HepG2 (cell line): ENCODE measurements at regions not wholly inside any gene's neighbourhood (a gene's known extent, or its start where the extent isn't known, plus 50 kb on each side); places are given as distances from the start of the nearest gene placed in this dataset.

Experiments
- BHLHE40 ChIP-seq: IDR thresholded peaks from 2 replicates; pipeline ENCODE4 v1.6.1; 2011; ENCODE audit warnings: low read length, improper control_type of control experiment
- GATAD1 ChIP-seq: IDR thresholded peaks from 2 replicates; pipeline ENCODE4 v1.6.1; 2016; ENCODE audit warnings: missing genetic modification reagents, missing compliant biosample characterization
- MLLT10 ChIP-seq: sonication (generic); formaldehyde crosslinking; IDR thresholded peaks from 2 replicates; pipeline ENCODE4 v1.4.0; 2020; ENCODE audit warnings: missing genetic modification reagents
- NCOR1 ChIP-seq: fragments of 200-600 bp; sonication (generic); IDR thresholded peaks from 2 replicates; pipeline ENCODE4 v1.7.0; 2017; ENCODE audit warnings: antibody characterized with exemption, low read length, borderline replicate concordance
- NFYC ChIP-seq: IDR thresholded peaks from 2 replicates; pipeline ENCODE4 v1.6.1; 2016; ENCODE audit warnings: missing genetic modification reagents, missing compliant biosample characterization
- SMAD1 ChIP-seq: sonication (generic); formaldehyde crosslinking; IDR thresholded peaks from 2 replicates; pipeline ENCODE4 v1.4.0; 2020; ENCODE audit warnings: missing genetic modification reagents, low read depth, mild to moderate bottlenecking, borderline replicate concordance
- SMAD3 ChIP-seq: sonication (generic); formaldehyde crosslinking; IDR thresholded peaks from 2 replicates; pipeline ENCODE4 v1.4.0; 2020; ENCODE audit warnings: missing genetic modification reagents
- SMC3 ChIP-seq: IDR thresholded peaks from 2 replicates; pipeline ENCODE4 v1.6.1; 2011; ENCODE audit warnings: low read length, improper control_type of control experiment
- THYN1 ChIP-seq: sonication (generic); formaldehyde crosslinking; IDR thresholded peaks from 2 replicates; pipeline ENCODE4 v1.8.1; 2023; ENCODE audit warnings: low read depth, mild to moderate bottlenecking, moderate library complexity, missing genetic modification reagents, borderline replicate concordance
- ZFY ChIP-seq: sonication (generic); formaldehyde crosslinking; IDR thresholded peaks from 2 replicates; pipeline ENCODE4 v1.4.0; 2020; ENCODE audit warnings: missing genetic modification reagents
- ZNF230 ChIP-seq: sonication (generic); formaldehyde crosslinking; IDR thresholded peaks from 2 replicates; pipeline ENCODE4 v1.4.0; 2020; ENCODE audit warnings: mild to moderate bottlenecking, missing genetic modification reagents
- ZNF460 ChIP-seq: sonication (generic); formaldehyde crosslinking; IDR thresholded peaks from 2 replicates; pipeline ENCODE4 v1.5.1; 2020; ENCODE audit warnings: missing genetic modification reagents, mild to moderate bottlenecking, borderline replicate concordance
- ZNF660 ChIP-seq: sonication (generic); formaldehyde crosslinking; IDR thresholded peaks from 2 replicates; pipeline ENCODE4 v1.5.1; 2020; ENCODE audit warnings: mild to moderate bottlenecking, low read depth, missing genetic modification reagents, borderline replicate concordance
- ZSCAN12 ChIP-seq: sonication (generic); formaldehyde crosslinking; IDR thresholded peaks from 2 replicates; pipeline ENCODE4 v1.9.0; 2021; ENCODE audit warnings: mild to moderate bottlenecking, missing genetic modification reagents
- TF ChIP-seq, protein P1 (sequence below): sonication (generic); formaldehyde crosslinking; IDR thresholded peaks from 2 replicates; pipeline ENCODE4 v1.5.0; 2020; ENCODE audit warnings: mild to moderate bottlenecking, missing genetic modification reagents, borderline replicate concordance
- TF ChIP-seq, protein P2 (sequence below): sonication (generic); formaldehyde crosslinking; IDR thresholded peaks from 2 replicates; pipeline ENCODE4 v1.5.0; 2020; ENCODE audit warnings: mild to moderate bottlenecking, missing genetic modification reagents, borderline replicate concordance

GRCh38 chr1:121522061-121522759 lies 337.4 kb downstream of the SRGAP2C start (continued):
- TF ChIP-seq, protein P1, sequence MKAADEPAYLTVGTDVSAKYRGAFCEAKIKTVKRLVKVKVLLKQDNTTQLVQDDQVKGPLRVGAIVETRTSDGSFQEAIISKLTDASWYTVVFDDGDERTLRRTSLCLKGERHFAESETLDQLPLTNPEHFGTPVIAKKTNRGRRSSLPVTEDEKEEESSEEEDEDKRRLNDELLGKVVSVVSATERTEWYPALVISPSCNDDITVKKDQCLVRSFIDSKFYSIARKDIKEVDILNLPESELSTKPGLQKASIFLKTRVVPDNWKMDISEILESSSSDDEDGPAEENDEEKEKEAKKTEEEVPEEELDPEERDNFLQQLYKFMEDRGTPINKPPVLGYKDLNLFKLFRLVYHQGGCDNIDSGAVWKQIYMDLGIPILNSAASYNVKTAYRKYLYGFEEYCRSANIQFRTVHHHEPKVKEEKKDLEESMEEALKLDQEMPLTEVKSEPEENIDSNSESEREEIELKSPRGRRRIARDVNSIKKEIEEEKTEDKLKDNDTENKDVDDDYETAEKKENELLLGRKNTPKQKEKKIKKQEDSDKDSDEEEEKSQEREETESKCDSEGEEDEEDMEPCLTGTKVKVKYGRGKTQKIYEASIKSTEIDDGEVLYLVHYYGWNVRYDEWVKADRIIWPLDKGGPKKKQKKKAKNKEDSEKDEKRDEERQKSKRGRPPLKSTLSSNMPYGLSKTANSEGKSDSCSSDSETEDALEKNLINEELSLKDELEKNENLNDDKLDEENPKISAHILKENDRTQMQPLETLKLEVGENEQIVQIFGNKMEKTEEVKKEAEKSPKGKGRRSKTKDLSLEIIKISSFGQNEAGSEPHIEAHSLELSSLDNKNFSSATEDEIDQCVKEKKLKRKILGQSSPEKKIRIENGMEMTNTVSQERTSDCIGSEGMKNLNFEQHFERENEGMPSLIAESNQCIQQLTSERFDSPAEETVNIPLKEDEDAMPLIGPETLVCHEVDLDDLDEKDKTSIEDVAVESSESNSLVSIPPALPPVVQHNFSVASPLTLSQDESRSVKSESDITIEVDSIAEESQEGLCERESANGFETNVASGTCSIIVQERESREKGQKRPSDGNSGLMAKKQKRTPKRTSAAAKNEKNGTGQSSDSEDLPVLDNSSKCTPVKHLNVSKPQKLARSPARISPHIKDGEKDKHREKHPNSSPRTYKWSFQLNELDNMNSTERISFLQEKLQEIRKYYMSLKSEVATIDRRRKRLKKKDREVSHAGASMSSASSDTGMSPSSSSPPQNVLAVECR: peak; percentile 41; the same call in 1 of the 2 replicates
- no peak for TF ChIP-seq ZSCAN12 (CRISPR knock-in tag)
- TF ChIP-seq THYN1 (CRISPR knock-in tag): no peak
- no peak for TF ChIP-seq SMAD1 (CRISPR knock-in tag)
- no peak for TF ChIP-seq ZNF460
- TF ChIP-seq NCOR1: peak; percentile 85; the same call in 1 of the 2 replicates
- TF ChIP-seq NFYC (CRISPR knock-in tag): peak; percentile 22; the same call in 1 of the 2 replicates
- peak; percentile 85; the same call in 1 of the 2 replicates for TF ChIP-seq SMAD3 (CRISPR knock-in tag)
- TF ChIP-seq, protein P2, sequence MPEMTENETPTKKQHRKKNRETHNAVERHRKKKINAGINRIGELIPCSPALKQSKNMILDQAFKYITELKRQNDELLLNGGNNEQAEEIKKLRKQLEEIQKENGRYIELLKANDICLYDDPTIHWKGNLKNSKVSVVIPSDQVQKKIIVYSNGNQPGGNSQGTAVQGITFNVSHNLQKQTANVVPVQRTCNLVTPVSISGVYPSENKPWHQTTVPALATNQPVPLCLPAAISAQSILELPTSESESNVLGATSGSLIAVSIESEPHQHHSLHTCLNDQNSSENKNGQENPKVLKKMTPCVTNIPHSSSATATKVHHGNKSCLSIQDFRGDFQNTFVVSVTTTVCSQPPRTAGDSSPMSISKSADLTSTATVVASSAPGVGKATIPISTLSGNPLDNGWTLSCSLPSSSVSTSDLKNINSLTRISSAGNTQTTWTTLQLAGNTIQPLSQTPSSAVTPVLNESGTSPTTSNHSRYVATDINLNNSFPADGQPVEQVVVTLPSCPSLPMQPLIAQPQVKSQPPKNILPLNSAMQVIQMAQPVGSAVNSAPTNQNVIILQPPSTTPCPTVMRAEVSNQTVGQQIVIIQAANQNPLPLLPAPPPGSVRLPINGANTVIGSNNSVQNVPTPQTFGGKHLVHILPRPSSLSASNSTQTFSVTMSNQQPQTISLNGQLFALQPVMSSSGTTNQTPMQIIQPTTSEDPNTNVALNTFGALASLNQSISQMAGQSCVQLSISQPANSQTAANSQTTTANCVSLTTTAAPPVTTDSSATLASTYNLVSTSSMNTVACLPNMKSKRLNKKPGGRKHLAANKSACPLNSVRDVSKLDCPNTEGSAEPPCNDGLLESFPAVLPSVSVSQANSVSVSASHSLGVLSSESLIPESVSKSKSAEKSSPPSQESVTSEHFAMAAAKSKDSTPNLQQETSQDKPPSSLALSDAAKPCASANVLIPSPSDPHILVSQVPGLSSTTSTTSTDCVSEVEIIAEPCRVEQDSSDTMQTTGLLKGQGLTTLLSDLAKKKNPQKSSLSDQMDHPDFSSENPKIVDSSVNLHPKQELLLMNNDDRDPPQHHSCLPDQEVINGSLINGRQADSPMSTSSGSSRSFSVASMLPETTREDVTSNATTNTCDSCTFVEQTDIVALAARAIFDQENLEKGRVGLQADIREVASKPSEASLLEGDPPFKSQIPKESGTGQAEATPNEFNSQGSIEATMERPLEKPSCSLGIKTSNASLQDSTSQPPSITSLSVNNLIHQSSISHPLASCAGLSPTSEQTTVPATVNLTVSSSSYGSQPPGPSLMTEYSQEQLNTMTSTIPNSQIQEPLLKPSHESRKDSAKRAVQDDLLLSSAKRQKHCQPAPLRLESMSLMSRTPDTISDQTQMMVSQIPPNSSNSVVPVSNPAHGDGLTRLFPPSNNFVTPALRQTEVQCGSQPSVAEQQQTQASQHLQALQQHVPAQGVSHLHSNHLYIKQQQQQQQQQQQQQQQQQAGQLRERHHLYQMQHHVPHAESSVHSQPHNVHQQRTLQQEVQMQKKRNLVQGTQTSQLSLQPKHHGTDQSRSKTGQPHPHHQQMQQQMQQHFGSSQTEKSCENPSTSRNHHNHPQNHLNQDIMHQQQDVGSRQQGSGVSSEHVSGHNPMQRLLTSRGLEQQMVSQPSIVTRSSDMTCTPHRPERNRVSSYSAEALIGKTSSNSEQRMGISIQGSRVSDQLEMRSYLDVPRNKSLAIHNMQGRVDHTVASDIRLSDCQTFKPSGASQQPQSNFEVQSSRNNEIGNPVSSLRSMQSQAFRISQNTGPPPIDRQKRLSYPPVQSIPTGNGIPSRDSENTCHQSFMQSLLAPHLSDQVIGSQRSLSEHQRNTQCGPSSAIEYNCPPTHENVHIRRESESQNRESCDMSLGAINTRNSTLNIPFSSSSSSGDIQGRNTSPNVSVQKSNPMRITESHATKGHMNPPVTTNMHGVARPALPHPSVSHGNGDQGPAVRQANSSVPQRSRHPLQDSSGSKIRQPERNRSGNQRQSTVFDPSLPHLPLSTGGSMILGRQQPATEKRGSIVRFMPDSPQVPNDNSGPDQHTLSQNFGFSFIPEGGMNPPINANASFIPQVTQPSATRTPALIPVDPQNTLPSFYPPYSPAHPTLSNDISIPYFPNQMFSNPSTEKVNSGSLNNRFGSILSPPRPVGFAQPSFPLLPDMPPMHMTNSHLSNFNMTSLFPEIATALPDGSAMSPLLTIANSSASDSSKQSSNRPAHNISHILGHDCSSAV (CRISPR knock-in tag): no peak
- TF ChIP-seq BHLHE40: 0 out of 2 replicates have a peak, but pooled peaks have one; percentile 9
- no peak for TF ChIP-seq MLLT10
- TF ChIP-seq ZNF230: no peak
- no peak for TF ChIP-seq ZNF660
- TF ChIP-seq GATAD1 (CRISPR knock-in tag): peak; percentile 45; the same call in 1 of the 2 replicates
- 0 out of 2 replicates have a peak, but pooled peaks have one; percentile 35 for TF ChIP-seq SMC3
- TF ChIP-seq ZFY: no peak
